K562 (cell line): ENCODE measurements at regions not wholly inside any gene's neighbourhood (a gene's known extent, or its start where the extent isn't known, plus 50 kb on each side); places are given as distances from the start of the nearest gene placed in this dataset.

Source experiments
- EZH2 ChIP-seq: IDR thresholded peaks from 2 replicates; pipeline ENCODE4 v1.6.1; 2012; ENCODE audit warnings: low read depth, mild to moderate bottlenecking, inconsistent platforms, low read length, borderline replicate concordance
- POLR2A ChIP-seq: fragments of 450-650 bp; conservative IDR thresholded peaks from 2 replicates; pipeline ENCODE4 v1.6.1; 2016
- PRPF4 ChIP-seq: fragments of 200-400 bp; formaldehyde crosslinking; IDR thresholded peaks from one replicate; pipeline ENCODE4 v1.6.1; 2017; ENCODE audit warnings: low read length, low read depth, mild to moderate bottlenecking; ENCODE audit not compliant: insufficient read depth, poor library complexity, severe bottlenecking
- RBM39 ChIP-seq: fragments of 200-400 bp; formaldehyde crosslinking; optimal IDR thresholded peaks from 2 replicates; pipeline ENCODE3; 2018; ENCODE audit warnings: low read depth, low read length
- SMARCB1 ChIP-seq: IDR thresholded peaks from 2 replicates; pipeline ENCODE4 v1.6.1; 2011; ENCODE audit warnings: improper control_type of control experiment, low read depth; ENCODE audit not compliant: insufficient read length

- no peak for TF ChIP-seq EZH2
- TF ChIP-seq RBM39: no peak
- no peak for TF ChIP-seq SMARCB1
- TF ChIP-seq POLR2A: no peak
- no peak for TF ChIP-seq PRPF4
Observed at GRCh38 chr3:35987386-35987785, 348.1 kb downstream of the ARPP21 start.
